DMS114 treated with DMSO at 0.1 percent for 48 hours (cell line): ENCODE measurements at regions not wholly inside any gene's neighbourhood (a gene's known extent, or its start where the extent isn't known, plus 50 kb on each side); places are given as distances from the start of the nearest gene placed in this dataset.
A peak's percentile ranks its signal among the peaks of the same experiment; 100 is the strongest.
"Not testable (repeated sequence)": the region's sequence is repeated elsewhere in the genome, so short reads cannot be mapped to it uniquely, and the experiment has no call there.

Source experiments
- DNase-seq: peaks from one replicate; lab custom pipeline; 2025; ENCODE audit not compliant: unreplicated experiment; lab: John Stamatoyannopoulos, UW

- DNase-seq = no peak
Measured at GRCh38 chr5:125865166-125865815, 557.9 kb upstream of the GRAMD2B start.

- no peak for DNase-seq
Measured at GRCh38 chr5:125868036-125868435, 555.2 kb upstream of the GRAMD2B start.

- DNase-seq = no peak
Measured at GRCh38 chr5:125870256-125870655, 553.0 kb upstream of the GRAMD2B start.

DNA sequence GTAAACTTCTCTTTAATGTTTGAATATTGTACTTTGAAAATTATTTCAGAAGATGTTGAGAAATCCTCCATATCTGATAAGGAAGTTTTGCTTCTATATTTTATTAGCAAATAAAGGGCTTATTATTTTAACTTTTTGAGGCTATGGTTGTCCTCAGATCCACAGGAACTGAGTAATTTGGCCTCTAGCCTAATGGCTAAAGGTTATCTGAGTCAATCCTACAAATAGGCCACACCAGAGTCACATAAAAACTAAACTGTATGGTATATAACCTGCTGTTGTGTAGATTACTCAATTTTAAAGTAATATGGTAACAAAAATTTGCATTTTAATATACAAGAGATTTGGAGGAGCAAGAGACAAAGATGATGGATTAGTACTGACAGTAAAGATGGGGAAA lies 549.2 kb upstream of the GRAMD2B start:
- no peak for DNase-seq

GRCh38 chr5:125874717-125875116 lies 548.5 kb upstream of the GRAMD2B start:
- DNase-seq = no peak

- no peak for DNase-seq
Measured at GRCh38 chr5:125877248-125877647, 546.0 kb upstream of the GRAMD2B start.

DNA sequence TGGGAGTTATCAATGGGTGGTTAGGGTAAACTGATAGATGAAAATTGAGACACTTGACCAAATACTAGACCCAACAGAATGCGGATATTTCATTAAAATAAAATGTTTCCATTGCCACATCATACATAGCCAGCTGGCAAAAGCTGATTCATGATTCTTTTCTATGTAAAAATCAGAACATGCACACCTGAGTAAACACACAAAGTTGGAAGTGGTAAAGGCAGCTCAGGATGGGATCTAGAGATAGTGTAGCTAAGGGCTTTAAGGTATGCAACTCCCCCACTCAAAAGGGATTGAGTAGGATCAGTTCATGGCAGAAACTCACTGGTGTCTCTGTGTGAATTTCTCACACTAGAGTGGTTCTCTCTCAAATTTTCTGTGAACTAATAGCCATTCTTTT lies 541.1 kb upstream of the GRAMD2B start:
- DNase-seq = no peak

DNA sequence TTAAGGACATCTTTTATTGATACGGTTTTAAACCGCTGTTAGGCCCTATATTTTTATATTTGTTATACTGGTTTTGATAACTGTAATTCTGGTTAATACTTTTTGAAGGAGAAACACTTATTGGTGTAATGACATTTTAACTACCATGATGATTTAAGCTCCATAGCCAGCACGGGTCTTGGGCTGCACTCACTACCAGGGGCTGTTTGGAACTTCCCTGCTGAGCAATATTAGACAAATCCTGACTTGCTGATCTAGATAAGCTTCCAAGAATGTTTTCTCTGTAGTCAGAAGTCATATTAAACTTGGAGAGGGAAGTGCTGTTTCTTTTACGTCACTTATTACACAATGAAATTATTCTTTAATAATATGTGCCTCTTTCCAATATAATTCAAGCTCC lies 540.0 kb upstream of the GRAMD2B start:
- no peak for DNase-seq

GRCh38 chr5:125888358-125888757 lies 534.9 kb upstream of the GRAMD2B start:
- DNase-seq = no peak

GRCh38 chr5:125890511-125890931 lies 532.7 kb upstream of the GRAMD2B start:
- no peak for DNase-seq

GRCh38 chr5:125891061-125891725 lies 532.0 kb upstream of the GRAMD2B start:
- no peak for DNase-seq

- DNase-seq = peak; percentile 82
Measured at GRCh38 chr5:125894383-125894782, 528.8 kb upstream of the GRAMD2B start.

DNA sequence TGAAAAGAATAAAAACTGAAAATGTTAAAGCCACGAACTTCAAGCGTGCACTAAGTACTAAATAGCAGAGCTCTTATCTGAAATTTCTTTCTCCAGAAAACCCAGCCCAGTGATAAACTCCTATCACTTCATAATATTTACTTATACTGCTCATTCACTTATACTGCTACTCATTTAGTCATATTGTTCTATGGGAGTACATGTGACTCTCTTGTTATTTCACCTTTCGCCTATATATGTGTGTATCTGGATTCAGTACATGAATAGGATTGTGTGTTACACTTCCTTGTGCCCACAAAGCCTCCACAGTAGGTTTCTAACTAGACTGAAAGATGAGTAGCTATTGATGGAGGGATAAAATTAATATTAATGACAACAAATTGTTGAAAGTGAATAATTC lies 526.8 kb upstream of the GRAMD2B start:
- DNase-seq = no peak

GRCh38 chr5:125897089-125897488 lies 526.1 kb upstream of the GRAMD2B start:
- no peak for DNase-seq

- no peak for DNase-seq
Measured at GRCh38 chr5:125898851-125899405, 524.3 kb upstream of the GRAMD2B start.

DNA sequence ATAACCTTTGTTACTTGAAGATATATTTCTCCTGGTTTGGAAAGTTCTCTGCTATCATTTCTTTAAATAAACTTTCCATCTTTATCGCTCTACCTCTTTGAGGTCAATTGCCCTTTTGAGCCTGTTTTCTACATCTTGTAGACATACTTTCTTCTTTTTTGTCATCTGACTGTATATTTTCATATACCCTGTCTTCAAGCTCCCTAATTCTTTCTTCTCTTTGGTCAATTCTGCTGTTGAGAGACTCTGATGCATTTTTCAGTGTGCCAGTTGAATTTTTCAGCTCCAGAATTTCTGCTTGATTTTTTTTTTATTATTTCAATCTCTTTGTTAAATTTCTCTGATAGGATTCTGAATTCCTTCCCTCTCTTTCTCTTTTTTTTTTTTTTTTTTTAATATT lies 511.2 kb upstream of the GRAMD2B start:
- no peak for DNase-seq

GRCh38 chr5:125913200-125913599 lies 510.0 kb upstream of the GRAMD2B start:
- no peak for DNase-seq

- DNase-seq = no peak
Measured at GRCh38 chr5:125914471-125914870, 508.7 kb upstream of the GRAMD2B start.

DNA sequence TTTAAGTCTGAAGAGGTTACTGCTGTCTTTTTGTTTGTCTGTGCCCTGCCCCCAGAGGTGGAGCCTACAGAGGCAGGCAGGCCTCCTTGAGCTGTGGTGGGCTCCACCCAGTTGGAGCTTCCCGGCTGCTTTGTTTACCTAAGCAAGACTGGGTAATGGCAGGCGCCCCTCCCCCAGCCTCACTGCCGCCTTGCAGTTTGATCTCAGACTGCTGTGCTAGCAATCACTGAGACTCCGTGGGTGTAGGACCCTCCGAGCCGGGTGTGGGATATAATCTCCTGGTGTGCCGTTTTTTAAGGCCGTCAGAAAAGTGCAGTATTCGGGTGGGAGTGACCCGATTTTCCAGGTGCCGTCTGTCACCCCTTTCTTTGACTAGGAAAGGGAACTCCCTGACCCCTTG lies 499.3 kb upstream of the GRAMD2B start:
- DNase-seq = not testable (repeated sequence)

DNA sequence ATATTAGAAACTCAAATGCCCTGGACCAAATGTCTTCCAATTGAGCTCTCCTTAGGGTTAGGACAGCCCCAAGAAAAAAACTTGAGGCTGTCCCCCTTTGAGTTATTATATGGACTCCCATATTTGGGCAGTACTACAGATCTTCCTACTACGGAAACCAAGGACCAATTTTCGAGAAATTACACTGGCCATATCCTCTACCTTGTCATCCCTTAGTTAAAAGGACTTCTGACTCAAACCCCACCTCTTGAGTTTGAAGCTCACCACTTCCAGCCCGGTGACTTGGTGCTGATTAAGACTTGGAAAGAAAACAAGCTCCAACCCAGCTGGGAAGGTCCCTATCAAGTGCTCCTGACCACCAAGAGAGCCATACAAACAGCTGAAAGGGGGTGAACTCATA lies 497.0 kb upstream of the GRAMD2B start:
- no peak for DNase-seq

DNA sequence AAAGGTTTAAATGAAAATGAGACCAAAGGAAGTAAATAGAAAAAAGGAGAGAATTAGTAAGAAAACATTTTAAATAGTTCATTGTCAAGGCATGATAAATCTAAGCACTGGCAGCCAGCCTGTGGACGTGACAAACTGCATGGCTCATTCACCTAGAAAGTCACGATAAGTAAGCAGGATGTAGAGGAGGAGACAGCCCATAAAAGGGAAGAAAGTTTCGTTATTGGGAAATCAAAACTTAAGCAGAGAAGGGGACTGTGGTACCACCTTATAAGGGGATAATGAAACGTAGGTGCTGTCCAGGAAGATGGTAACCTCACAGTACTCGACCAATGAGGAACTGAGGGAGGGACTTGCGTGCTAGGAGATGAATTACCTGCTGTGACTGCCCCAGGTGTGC lies 494.5 kb upstream of the GRAMD2B start:
- no peak for DNase-seq

GRCh38 chr5:125950012-125950615 lies 473.1 kb upstream of the GRAMD2B start:
- DNase-seq = no peak
